HG03095 (cell line): ENCODE measurements at regions not wholly inside any gene's neighbourhood (a gene's known extent, or its start where the extent isn't known, plus 50 kb on each side); places are given as distances from the start of the nearest gene placed in this dataset.

Experiments
- ATAC-seq: cut with Tn5 transposase; IDR thresholded peaks from one replicate; pipeline ENCODE4 v1.9.1; 2021; ENCODE audit warnings: moderate library complexity; ENCODE audit not compliant: unreplicated experiment

GRCh38 chr12:92089559-92089958 is 56.1 kb downstream of the BTG1 start:
- no peak for ATAC-seq

- ATAC-seq, result no peak
Measured at GRCh38 chr12:92088805-92089204, 56.8 kb downstream of the BTG1 start.

DNA sequence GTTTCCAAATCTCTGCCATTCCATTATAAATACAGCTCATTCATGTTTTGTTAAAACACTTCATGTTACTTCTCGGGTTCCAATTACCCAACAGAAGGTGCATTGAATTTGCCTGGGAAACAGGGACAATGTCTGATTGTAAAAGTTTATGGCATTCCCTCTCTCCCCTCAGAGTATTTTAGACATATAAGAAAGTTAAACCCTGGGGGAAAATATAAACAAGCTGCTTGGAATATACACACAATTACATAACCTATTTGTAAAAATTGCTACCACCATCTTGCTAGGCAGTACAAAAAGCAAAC is 60.0 kb downstream of the BTG1 start:
- no peak for ATAC-seq

- ATAC-seq, result no peak
Measured at GRCh38 chr12:92085040-92085735, 60.5 kb downstream of the BTG1 start.

DNA sequence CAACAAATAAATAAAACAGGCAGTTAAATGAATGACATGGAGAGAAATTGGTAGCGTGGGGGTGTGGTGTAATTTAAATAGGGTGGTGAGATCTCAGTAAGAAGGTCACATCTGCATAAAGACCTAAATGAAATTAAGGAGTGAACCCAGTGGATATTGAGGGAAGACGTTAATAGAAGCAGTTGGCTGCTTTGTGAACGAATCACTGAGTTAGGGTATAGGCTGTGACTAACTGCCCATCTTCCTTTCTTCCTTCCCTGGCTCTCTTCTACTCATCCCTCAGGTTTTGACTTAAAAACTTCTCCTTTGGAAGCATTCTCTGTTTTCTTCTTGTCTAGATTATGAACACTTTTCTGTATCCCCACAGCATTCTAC is 64.7 kb downstream of the BTG1 start:
- no peak for ATAC-seq

- ATAC-seq, result no peak
Measured at GRCh38 chr12:92079054-92079385, 66.6 kb downstream of the BTG1 start.

DNA sequence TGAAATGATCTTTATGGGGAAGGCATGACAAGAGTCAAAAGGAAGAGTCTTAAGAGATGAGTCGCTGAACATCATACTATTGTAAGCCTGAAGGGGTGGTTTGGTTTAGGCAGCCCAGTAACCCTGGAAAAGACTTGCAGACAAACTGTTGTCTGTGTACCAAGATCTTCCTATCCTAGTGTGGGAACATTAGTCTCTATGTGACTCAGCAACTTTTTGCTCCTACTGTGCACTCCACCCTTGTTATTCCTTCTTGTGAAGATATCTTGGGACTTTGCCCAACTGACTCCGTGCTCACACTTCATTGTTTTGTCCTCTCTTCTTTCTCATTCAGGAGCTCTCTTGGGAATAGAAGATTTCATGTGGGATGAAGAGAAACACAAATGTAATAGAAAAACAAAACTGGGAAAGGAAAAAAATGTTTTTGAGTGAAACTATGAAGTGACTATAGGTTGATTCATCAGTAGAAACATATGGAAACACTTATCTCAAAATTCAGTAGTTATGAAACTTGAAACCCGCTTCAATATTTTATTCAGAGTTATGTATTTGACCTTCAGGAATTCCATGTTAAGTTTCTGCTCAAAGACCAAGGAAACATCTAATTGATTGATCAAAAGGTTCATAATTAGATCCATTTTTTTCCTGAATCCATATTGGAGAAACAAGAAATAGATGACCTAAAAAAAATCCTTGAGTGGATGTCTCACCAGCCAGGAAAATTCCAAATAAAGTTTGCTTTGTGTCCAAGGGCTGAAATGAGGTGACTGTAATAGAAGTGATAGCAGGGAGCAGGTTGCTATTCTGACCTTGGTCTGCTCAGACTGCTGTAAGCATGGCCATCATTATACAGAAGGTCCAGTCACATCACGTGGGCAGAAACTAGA is 67.2 kb downstream of the BTG1 start:
- ATAC-seq, result no peak

DNA sequence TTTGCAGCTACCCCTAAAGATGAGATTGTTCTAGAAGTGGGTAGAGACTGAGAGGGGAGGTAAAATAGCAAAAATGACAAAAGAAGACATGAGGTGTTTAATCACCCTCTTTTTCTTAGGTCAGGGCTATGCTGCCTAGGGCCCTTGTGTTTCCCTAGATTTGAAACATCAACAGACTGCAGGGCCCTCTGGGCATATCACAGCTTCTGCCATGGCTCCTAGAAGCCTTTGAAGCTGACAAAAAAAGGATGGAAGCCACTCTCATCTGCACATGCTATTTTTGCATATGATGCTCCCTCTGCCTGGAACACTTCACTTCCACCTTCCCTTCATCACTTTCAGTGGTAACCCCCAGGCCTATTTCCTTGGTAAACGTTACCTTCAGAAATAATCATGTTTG is 68.1 kb downstream of the BTG1 start:
- ATAC-seq, result no peak

GRCh38 chr12:92076101-92076500 is 69.5 kb downstream of the BTG1 start:
- ATAC-seq, result no peak

- no peak for ATAC-seq
Measured at GRCh38 chr12:92075425-92075914, 70.2 kb downstream of the BTG1 start.

DNA sequence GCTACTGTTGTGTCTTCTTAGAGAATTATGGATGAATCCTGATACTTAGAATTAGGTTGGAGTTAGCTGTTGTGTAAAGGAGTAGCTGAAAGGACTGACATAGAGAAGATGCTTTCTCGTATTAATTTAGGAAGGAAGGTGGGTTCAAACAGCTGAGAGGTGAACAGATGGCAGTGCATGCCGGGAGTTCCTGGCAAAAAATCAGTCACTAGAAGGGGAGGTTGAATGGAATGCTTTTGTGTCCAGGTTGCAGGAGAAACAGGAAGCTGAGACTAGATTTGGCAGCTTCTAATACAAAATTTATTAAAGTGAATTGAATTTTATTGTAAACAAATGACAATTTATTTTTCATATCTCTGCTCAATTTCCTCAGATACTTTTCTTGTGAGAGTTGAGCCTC is 70.8 kb downstream of the BTG1 start:
- ATAC-seq, result no peak

DNA sequence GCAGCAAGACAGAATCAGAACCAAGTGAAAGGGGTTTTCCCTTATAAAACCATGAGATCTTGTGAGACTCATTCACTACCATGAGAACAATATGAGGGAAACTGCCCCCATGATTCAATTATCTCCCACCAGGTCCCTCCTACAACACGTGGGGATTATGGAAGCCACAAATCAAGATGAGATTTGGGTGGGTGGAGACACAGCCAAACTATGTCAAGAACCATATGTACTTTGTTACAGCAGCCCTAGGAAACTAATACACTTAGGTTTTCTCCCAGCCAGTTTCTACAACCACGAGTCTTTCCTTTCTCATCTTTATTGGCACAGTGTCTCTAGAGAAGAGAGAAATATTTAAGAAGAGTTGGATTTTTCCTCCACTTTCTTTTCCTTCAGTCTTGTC is 72.6 kb downstream of the BTG1 start:
- no peak for ATAC-seq

GRCh38 chr12:92072112-92072511 is 73.5 kb downstream of the BTG1 start:
- ATAC-seq, result no peak

DNA sequence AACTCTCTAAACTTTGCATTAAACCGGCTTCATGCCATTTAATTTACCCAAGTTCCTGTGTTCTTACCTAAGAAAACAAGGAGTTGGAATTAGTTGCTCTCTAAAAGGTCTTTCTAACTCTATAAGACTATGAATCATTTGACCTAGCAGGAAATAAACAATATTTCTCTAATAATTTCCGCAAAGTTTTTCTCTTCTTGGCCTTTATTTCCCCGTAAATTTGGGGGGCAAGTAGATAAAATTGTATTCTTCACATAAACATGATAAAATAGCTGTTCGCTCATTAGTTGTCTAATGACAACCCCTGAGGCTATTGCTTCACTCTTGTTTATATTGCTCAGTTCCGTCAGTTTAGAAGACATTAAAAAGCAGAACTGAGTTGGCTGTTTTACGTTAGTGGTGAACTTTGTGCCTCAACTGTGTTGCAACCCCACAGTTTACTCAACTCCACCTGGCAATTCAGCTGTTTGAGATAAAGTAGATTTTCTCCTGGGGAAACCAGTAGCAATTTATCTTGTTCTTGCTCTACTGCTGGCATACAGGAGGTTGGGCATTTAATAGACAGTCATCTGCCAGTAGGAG is 74.7 kb downstream of the BTG1 start:
- ATAC-seq, result no peak

DNA sequence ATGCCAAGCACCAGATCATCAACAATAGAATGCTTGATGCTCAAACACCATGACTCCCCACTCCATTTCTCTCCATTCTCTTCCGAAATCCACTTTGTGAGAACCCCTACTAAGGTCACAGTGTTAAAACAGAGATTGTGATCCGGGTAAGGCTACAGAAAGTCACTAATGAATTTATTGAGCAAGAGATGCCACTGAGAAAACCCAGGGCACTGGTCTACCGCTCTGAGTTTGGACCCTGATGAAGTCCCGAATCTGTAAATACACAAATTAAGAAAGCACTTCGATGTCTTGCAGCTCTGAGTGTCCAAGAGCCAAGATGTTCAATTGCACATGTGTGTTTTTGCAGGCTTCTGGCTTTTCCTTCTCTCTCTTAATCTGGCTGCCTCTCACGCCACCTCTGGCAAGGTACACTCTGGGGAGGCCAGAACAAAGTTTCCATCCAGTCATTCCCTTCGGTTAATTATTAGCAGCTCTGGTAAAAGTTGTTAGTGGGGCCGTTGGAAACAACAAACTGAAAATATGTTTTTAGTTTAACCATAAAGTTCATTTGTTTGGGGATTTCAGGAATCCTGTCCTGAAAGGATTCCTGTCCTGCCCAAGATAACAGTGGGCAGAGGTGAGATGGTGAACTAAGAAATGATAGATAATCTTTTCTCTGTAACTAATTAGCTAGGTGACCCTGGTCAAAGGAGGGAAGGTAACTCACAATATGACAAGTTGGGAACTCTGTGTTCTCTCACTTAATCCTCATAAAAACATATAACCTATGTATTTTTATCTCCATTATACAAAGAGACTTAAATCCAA is 75.4 kb downstream of the BTG1 start:
- ATAC-seq, result peak; percentile 44

DNA sequence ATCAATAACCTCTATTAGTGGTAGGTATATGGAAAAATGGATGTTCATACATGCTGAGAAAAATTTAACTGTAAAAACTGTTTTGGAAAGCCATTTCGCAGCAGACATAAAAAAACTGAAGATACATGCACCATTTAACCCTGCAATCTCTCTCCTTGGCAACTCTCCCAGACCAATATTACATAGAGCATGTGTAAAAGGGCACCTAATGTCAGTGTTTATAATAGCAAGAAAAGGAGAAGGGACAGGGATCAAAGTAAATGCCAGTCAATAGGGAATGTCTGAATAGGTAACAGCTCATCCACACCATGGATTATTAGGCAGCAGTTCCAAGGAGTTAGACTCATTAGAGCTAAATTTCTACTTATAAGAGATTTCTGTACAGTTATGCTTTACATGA is 77.2 kb downstream of the BTG1 start:
- ATAC-seq, result no peak

- ATAC-seq, result no peak
Measured at GRCh38 chr12:92065639-92066038, 80.0 kb downstream of the BTG1 start.

DNA sequence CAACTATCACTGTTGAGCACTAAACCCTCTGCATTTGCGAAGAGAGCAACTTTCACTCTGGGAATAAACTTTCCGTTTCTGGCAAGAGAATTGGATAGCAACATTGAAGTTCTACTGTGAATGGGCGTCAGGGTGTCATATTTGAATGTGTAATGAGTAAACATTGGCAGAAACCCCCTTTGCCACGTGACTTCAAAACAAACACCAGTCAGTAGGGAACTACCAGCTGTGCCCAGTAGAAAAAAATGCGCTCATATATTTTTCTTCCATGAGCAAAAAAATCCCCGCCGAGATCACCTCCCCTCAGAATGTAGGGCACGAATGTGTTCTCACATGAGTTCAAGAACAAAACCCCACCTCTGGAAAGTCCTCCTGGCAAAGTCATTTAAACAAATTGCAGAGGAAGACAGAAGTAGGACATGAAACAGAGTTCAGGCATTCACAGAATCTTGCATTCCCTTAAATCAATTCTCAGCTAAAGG is 80.6 kb downstream of the BTG1 start:
- peak; percentile 64 for ATAC-seq

DNA sequence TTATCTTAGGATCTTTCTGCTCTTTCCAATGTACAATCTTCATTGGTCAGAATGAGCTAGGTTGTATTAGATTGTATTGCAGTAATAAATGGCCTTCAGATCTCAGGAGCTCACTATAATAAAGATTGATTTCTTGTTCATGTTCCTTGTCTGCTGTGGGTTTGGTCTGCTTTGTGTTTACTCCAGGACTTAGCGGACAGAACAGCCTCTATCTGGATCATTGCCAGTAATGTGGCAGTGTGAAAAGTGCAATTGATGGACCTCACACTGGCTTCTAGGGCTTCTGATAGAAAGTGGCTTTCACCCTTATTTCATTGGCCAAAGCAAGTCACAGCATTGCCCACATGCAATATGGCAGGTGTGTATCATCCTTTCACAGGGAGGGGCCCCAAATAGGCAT is 81.2 kb downstream of the BTG1 start:
- no peak for ATAC-seq

GRCh38 chr12:92063641-92064040 is 82.0 kb downstream of the BTG1 start:
- ATAC-seq, result no peak
